22Rv1 (cell line): ENCODE measurements at regions not wholly inside any gene's neighbourhood (a gene's known extent, or its start where the extent isn't known, plus 50 kb on each side); places are given as distances from the start of the nearest gene placed in this dataset.
"Not testable (repeated sequence)": the region's sequence is repeated elsewhere in the genome, so short reads cannot be mapped to it uniquely, and the experiment has no call there.

ENCODE experiments used
- H3K27ac ChIP-seq: fragments of 450-650 bp; 2 replicates; pipeline ENCODE4 v1.5.1; 2017
- CTCF ChIP-seq: fragments of 450-650 bp; IDR thresholded peaks from 2 replicates; pipeline ENCODE4 v1.5.1; 2017; ENCODE audit warnings: mild to moderate bottlenecking
- ZFX ChIP-seq: fragments of 450-650 bp; IDR thresholded peaks from 2 replicates; pipeline ENCODE4 v1.6.1; 2017; ENCODE audit warnings: antibody characterized with exemption, borderline replicate concordance

- no peak for TF ChIP-seq CTCF
- no peak for TF ChIP-seq ZFX
- H3K27ac ChIP-seq: no peak overlapping the region
These were observed 54.8 kb upstream of the DAAM1 start for GRCh38 chr14:59133709-59134108.

- no peak overlapping the region for H3K27ac ChIP-seq
- TF ChIP-seq ZFX: no peak
These were observed 54.2 kb upstream of the DAAM1 start for GRCh38 chr14:59134307-59134706.

DNA sequence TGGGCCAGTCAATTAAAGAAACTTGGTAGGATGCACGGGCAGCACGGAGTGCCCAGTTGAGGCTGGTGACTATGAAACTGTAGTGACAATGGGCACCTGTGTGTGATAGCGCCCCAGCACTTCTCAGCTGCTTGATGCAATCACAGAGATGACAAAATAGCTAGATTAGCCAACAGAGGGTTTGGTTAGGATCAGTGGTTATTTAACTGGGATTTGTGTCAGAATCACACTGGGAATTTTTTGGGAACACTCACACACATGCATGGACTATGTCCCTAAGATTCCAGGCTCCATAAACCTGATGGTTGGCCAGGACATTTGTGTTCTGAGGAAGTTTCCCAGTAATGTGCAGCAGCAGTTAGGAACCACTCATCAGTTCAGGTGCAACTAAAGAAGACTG, 51.2 kb upstream of the DAAM1 start:
- H3K27ac ChIP-seq: no peak overlapping the region
- TF ChIP-seq ZFX: no peak
- TF ChIP-seq CTCF: no peak

GRCh38 chr14:59138576-59138975, 49.9 kb upstream of the DAAM1 start:
- H3K27ac ChIP-seq: not testable (repeated sequence)
